HEK293T (cell line): ENCODE measurements at regions not wholly inside any gene's neighbourhood (a gene's known extent, or its start where the extent isn't known, plus 50 kb on each side); places are given as distances from the start of the nearest gene placed in this dataset.

Source experiments
- BHLHE40 ChIP-seq: fragments of 450-650 bp; IDR thresholded peaks from 2 replicates; pipeline ENCODE4 v1.6.1; 2016; ENCODE audit warnings: mild to moderate bottlenecking, moderate library complexity, borderline replicate concordance
- CTBP1 ChIP-seq: fragments of 450-650 bp; IDR thresholded peaks from 2 replicates; pipeline ENCODE4 v1.6.1; 2016; ENCODE audit warnings: borderline replicate concordance
- FOXA1 ChIP-seq: fragments of 450-650 bp; IDR thresholded peaks from 2 replicates; pipeline ENCODE4 v1.6.1; 2016; ENCODE audit warnings: mild to moderate bottlenecking
- FOXK2 ChIP-seq: fragments of 450-650 bp; IDR thresholded peaks from 2 replicates; pipeline ENCODE4 v1.6.1; 2016; ENCODE audit warnings: mild to moderate bottlenecking
- FOXM1 ChIP-seq: fragments of 450-650 bp; IDR thresholded peaks from 2 replicates; pipeline ENCODE4 v1.6.1; 2017; ENCODE audit warnings: mild to moderate bottlenecking, borderline replicate concordance
- HDGF ChIP-seq: fragments of 450-650 bp; IDR thresholded peaks from 2 replicates; pipeline ENCODE4 v1.6.1; 2017; ENCODE audit warnings: antibody characterized with exemption, borderline replicate concordance
- LEF1 ChIP-seq: fragments of 450-650 bp; IDR thresholded peaks from 2 replicates; pipeline ENCODE4 v1.6.1; 2017; ENCODE audit warnings: mild to moderate bottlenecking, borderline replicate concordance
- SP1 ChIP-seq: fragments of 450-650 bp; IDR thresholded peaks from 2 replicates; pipeline ENCODE4 v1.6.1; 2017
- TARDBP ChIP-seq: fragments of 450-650 bp; IDR thresholded peaks from 2 replicates; pipeline ENCODE4 v1.6.1; 2016

- TF ChIP-seq BHLHE40 (no peak), FOXA1 (no peak), SP1 (no peak), HDGF (no peak), FOXM1 (no peak), FOXK2 (no peak), TARDBP (no peak), CTBP1 (no peak), LEF1 (no peak)
These were observed 1216.5 kb downstream of the RAPGEF2 start for GRCh38 chr4:160319221-160319867.
